Fibroblast of the conjunctiva (primary cell): ENCODE measurements at regions not wholly inside any gene's neighbourhood (a gene's known extent, or its start where the extent isn't known, plus 50 kb on each side); places are given as distances from the start of the nearest gene placed in this dataset.
A peak's percentile ranks its signal among the peaks of the same experiment; 100 is the strongest.

ENCODE experiments used
- DNase-seq: peaks from one replicate; pipeline ENCODE4 v3.0.0-alpha.2; 2010; ENCODE audit warnings: low read depth

DNA sequence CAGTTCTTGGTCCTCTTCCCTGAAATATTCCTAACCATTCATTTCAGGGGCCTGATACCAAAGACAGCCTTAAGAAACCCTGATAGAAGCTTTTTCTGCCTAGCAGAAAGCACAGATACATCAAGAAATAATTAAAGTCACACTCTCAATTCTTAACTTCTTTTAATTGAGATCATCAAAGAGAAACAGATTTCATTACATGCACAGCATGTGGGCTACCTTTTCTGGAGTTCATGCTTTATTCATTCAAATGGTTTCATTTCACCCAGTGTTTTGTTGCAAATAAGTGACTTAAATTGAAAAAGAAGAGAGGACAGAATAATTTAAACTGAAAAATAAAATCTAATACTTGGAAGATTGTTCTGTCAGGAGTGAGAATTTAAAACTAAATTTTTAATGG, 192.6 kb upstream of the GGTLC1 start:
- no peak for DNase-seq

DNA sequence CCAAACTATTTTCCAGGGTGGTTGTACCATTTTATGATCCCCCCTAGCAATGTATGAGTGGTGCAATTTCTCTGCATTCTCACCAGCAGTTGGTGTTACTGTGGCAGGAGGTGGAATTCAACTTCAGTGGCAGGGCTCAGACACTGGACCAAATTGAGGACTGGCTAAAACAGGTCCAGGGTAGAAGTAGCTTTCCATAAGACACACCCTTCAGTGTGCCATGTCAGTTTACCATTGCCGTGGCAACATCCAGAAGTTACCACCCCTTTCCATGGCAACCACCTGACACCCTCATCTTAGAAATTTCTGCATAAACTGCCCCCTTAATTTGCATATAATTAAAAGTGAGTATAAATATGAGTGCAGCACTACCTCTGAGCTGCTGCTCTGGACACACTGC, 180.7 kb upstream of the GGTLC1 start:
- DNase-seq, result no peak

DNA sequence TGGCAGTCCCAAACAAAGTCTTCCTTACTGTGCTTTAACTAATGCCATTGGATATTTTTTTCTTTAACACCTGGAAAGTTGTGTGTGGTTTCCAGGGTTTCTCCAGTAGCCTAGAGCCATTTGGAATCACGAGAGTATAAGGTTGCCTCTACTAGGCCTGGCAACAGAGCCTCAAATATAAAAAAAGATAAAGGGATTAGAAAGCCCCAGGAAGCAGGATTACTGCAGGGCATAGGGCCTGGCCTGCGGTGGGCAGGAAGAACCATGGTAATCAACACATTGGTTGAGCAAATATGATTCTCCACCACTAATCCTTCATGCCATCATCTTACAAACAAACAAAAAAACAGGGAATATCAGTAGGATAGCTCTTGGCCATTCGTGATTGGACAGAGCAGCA, 177.8 kb upstream of the GGTLC1 start:
- DNase-seq, result no peak

DNA sequence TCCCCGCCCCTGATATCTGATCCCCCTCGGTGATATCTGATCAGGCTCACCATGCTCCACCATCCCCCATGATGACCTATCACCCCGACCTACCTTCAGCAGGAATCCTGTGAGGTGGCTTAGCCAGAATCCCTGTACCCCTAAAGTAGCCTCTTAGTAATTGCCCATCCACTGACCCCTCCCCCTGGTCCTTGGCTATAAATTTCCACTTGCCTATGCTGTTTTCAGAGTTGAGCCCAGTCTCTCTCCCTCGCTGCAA, 177.5 kb upstream of the GGTLC1 start:
- DNase-seq, result no peak

DNA sequence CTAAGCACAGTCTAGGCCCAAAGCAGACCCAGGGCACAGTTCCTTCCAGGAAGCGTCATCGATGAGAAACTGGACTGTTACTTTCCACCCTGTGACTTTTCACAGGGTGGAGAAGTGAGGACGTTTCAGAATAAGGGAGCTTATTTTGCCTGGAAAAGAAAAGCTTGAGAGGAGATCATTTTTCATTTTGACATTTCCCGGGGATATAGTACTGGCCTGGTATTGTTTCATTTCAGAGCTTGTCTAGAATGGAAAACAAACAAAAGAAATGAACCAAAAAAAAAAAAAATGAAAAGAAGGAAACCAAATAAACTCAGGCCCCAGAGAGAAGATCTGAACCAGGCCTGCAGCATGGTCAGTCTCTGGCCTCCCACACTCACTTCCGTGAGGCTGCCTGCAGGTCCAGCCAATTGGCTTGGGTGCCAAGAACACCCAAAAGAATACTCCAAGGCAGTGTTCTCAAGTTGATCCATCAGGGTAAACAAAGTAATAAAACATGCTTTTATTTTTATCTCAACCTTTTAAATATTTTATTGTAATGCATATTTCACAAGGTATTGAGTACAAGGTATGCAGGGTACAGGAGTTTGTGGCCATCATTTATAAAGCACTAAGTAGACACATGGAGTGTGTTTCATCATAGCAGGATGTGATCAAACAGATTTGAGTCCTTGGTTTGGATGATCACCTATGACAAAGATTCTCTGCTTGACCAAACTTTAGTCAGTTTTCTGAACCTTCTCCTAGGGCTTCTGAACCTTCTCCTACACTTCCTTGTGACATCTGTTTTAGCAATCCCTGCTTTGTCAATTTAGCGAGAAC, 176.9 kb upstream of the GGTLC1 start:
- DNase-seq, result no peak

DNA sequence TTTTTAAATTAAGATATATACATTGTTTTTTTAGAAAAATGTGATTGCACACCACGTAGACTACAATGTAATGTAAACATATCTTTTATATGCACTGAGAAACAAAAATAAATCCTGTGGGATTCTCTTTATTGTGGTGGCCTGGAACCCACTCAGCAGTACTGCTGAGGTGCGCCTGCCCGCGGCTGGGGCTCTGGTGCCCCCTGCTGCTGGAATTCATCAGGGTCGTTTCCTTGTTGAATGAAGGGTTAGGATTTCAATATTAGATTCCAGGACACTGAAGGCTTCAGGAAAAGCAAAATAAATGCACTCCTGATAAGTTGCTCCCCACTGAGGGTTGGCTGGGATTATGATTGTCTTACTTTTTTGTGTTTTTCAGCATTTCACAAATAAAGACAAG, 175.8 kb upstream of the GGTLC1 start:
- DNase-seq, result no peak

DNA sequence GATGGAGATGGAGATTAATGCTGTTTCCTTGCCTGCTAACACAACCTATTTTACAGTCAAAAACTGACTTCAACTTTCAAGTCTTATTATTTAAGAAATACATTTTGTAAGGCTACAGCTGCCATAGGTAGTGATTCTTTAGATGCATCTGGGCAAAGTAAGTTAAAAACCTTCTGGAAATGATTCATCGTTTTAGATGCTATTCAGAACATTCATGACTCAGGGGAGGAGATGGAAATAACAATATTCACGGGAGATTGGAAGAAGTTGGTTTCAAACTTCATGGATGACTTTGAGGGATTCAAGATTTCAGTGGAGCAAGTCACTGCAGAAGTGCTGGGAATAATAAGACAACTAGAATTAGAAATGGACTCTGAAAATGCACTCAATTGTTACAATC, 174.9 kb upstream of the GGTLC1 start:
- no peak for DNase-seq

DNA sequence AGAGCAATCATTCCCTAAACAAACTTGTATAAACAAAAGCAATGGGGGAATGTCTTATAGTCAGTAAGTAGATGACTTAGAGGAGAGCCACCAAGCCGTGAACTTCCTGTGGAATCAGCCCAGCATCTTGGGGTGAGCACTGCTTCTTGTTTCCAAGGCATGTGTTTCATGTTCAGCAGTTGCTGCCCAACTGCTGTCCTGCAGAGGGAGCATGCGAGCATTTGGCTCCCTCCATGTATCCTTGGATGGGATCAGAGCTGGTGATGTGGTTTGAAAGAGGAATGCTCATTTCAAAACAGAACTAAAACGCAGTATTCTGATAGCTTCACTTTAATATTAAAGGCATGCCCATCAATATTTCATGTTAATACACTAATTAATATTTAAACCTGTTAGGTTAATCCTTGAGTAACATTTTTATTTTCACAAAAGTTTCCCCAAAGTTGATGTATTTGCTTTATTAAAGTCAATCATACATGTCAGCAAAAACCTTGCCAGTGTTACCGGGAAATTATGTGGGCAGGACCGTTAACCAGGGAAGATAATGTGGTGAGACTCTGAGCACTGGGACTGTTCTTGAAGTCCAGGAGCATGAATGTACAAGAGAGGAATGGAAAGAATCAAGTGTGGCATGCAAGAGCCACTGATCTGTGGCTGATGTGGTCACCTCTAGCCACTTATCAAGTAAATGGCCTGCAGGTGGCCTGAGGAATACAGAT, 172.1 kb upstream of the GGTLC1 start:
- peak; percentile 26 for DNase-seq

DNA sequence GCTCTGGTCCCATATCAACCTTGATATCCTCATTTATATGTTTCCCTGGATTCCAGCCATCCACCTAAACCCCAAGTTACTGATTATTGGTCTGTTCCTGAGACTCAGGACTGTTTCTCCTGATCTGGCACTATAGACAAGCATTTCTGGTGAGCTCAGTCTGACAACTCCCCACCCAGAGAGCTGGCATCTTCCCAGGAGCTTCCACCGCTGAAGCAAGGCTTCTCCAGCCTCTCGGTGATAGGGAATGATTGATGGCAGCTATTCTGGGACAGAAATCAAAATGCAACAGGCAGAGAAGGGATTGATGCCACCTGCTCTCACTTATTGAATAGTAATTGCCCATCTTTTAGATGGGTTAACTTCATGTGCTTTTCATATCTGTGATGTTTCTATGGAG, 169.7 kb upstream of the GGTLC1 start:
- DNase-seq, result no peak

DNA sequence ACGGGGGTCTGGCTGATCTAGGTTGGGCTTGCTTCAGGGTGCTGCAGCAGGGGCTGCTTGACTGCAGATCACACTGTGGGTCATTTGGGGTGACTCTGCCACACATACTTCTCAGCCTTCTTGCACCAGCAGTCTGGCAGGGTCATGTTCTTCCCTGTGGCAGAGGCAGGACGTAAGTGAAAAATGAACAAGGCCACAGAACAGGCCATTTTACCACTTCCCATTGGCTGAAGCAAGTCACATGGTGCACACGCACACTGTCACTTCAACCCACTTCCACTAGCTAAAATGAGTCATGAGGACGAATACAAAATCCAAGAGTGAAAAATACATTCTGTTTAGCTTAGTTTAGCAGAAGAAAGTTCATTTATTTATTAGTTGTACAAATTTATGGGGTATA, 168.6 kb upstream of the GGTLC1 start:
- DNase-seq, result no peak

DNA sequence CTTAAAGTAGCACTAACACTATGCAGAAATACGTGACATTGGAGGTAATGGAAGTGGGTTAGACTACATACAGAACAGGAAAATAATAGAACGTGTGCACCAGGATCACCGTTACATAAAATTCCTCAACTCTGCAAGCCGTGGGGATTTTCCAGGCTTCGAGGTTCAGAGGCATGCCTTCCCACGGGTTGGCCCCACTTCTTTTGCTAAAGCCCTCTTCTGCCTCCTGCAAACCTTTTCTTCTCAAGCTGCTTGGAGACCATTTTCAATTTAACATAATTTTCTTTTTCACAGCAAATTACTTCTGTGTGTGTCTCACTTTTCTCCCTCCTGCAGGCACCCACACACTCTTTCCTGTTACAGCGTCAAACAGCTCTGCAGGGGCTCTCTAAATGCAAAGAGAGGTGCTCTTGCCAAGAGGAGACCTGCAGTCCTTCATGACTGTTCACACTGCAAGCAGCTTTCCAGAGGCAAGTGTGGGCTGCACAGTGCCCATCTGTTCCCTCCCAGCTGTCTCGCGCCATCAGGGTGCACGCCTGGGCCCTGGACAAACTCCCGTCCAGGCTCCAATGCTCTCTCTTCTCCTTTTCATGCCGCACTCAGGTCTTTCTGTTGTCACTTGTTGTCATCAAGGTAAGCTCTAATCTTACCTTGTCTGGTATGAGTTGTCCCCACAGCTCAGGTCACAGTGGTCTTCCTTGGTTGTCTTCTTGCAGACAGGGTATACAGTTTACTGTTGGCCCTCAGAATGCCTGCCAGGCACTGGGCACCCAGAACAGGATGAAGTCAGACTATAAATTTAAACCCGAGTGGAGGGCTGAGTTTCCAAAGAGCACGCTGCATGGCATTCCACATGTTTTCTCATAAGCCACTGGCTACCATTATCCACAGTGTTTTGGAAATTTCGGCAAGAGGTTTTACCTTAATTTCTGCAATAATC, 164.8 kb upstream of the GGTLC1 start:
- DNase-seq, result no peak

DNA sequence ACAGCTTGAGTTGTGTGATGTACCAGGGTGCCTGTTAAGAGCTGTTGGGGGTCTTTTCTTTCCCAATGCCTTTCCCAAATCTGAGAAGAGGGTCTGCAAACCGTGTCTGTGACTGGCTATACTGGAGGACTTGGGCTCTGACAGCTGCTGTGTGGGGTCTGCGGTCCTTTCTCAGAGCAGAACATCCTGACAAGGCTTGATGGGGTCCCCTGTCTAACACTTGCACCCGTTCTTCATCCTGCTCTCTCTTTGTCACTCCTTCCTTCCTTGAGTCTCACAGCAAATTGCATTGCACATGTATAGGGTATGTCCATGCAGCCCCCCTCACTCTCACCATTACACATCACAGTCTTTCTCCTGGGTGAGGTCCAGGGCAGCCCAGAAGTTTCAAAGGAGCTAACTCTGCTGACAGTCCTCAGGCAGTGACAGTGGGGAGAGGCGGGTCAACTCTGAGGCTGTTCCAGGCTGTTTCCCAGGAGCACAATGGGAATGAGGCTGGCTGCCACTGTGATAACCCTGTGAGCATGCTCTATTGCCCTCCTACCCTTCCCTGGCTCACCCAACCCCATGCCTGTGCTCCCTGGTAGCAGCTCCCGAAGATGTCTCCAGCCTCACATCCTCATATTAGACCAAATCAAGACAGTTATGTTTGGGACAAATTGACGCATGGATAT, 163.2 kb upstream of the GGTLC1 start:
- DNase-seq, result no peak

DNA sequence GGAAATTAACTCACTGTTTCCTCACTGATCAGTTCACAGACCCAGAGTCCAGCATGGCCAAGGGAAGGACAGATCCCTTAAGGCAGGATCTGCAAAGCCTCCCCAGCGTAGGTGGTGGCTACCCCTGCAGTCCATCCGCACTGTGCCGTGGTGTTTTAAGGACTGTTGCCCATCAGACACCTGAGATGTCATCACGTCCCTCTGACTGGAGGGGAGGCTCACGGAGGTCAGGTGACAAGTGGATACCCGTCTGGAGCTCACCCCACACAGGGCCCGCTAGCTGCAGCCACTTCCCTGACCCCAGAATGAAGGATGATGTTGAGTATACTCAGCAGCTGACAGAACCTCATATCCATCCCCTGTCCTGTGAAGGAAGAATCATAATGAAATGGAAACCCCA, 161.8 kb upstream of the GGTLC1 start:
- no peak for DNase-seq

DNA sequence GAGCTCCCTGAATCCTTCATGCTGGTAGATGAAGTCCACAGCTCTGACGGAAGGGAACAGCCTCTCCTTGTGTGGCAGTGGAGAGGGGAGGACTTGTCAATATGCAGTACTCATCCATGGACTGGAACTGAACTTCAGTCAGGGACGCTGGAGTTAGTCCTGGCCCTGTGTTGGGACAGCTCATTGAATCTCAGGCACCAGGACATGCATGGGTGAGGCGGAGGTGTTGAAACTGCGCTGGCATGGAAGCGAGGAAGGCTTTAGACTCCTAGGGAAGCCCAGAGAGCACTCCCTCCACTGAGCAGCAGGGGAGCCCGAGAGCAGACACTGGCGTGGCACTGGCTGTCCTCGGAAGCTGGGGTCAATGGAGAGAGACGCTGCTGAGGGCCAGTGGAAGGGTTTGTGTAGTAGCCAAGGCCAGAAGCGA, 161.3 kb upstream of the GGTLC1 start:
- DNase-seq, result no peak

DNA sequence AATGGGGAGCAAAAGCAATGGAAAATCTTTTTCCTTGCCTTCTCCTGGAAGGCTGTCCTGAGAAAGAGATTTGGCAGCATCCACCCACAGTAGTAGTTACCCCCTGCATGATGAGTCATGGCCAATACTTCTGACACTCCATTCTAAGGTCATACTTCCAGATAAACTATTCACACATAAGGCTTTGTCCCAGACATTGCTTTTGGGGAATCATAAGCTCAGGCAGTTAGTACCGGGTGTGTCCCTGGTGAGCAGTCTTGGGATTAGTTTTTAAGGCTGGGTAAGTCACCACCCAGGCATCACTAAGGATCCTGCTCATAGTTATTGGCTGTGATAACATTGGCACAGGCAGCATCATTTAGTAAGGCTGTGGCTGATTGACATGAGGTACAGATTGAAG, 160.6 kb upstream of the GGTLC1 start:
- DNase-seq, result no peak

DNA sequence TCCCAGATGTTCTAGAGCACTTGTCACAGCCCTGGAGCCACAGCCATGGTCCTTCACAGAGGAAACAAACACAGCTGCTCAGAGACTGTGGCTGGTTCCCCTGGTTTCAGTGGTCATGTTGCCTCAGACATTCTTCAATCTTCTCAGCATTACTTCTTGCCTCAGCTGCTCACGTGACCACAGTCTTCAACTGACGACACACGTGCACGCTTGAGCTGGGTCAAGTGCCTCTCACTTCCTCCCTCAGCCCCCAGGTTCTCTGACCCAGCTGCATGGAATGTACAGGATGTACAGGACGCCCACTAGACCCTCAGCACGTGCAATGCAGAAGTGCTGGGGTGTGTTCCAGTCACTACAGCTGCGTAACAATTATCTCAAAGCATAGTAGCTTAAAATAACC, 159.8 kb upstream of the GGTLC1 start:
- DNase-seq, result no peak

DNA sequence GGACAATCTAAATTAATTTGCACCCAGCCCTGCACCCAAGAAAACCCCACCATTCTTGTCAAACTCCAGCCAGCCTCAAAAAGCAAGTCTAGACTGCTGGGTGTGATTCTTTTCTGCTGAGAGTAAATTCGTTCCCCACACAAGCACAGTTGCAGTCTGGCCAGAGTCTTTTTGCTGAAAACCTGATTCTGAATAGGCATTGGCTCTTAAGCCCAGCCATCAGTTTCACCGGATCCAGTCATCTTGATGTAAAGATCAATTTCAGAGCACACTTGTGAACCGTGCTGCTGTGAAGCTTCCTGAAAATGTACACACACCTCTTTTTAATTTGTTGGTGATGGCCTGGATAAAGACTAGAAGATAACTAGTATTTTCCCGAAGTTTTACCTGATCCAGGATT, 159.4 kb upstream of the GGTLC1 start:
- DNase-seq, result no peak

DNA sequence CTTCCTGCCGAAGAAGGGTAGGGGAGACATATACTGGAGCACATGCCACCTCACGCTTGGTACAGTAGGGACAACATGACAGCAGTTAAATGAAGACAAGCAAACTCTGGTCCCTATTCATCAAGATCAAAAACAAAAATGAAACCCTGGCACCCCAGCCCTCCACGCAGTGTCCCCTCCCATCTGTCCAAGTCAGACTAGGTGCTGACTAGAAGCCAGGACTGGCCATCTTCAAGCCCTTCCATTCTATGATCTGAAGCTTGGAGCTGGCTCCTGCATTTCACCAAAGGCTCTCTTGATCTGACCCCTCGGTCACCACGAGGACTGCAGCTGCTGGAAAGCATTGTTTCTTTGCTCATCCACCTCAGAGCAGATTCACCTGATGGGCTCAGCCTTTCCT, 158.9 kb upstream of the GGTLC1 start:
- DNase-seq, result no peak

DNA sequence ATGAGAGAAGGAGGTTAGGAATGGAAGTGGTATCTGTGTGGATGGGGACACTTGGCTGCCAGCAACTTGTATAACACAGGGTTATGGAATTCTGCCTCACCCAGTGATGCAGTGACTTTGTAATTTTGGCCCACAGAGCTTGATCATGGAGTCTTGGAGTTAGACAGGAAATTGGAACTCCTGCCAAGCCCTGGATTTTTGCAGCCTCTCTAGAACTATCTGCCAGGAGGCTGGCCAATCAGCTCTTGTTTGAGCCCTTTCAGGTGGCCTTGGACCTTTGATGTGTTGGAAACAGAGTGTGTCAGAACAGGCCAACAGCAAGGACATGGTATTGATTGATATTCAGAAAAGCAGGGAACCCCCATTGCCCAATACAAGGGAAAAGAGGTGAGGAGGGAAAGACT, 157.7 kb upstream of the GGTLC1 start:
- DNase-seq, result no peak

DNA sequence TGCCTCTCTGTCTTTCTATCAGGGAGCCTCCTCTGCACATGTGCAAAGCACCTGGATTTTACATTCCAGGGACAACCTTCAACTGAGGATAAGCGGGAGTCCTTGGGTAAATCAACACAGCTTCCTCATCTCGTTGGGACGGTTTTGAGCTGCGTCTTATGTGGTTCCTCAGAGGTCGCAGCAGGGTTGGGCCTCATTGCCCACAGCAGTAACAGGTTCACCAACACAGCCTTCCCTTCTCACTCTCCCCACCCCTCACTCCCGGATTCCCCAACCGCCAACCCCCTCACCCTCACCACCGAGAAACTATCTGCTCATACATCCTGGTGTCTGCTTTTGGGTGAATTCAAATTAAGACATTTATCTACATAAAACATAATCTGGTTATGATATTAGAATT, 155.8 kb upstream of the GGTLC1 start:
- DNase-seq, result no peak

DNA sequence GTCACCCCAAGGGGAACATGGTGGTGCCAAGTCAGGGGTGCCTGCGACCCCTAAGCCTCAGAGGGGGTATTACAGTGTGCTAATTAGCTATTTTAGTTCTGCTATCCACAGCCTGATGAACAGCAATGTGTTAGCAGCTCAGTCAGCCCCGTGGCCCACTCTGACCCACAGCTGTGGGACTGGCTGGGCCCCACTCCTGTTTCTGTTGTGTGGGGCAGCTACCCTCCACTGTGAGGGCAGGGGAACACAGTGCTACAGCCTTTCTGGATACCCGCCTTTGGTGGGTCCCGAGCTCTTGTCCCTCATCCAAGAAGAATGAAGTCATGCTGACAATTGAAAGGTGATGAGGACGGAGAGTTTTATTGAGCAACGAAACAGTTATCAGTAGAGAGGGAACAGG, 152.5 kb upstream of the GGTLC1 start:
- no peak for DNase-seq

DNA sequence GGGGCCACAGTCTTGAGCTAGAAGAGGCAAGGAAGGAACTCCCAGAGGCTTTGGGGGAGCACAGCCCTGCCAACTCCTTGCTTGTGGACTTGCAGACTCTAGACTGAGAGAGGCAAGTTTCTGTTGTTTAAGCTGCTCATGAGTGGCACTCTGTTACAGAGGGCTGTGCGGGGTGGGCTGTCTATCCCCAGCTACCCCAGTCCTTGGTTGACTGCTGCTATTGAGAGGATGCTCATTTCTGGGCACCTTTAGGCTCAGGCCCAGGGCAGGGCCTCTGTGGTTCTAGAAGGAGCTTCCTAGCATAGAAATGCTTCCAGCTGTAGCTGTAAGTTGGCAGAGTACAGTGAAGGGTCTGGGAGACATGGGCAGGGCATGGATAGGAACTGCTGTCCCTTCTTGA, 151.3 kb upstream of the GGTLC1 start:
- DNase-seq, result no peak
